Kidney capillary endothelial cell (primary cell): ENCODE measurements at regions not wholly inside any gene's neighbourhood (a gene's known extent, or its start where the extent isn't known, plus 50 kb on each side); places are given as distances from the start of the nearest gene placed in this dataset.

Experiments
- DNase-seq: peaks from one replicate; pipeline ENCODE4 v3.0.0-alpha.2; 2018; ENCODE audit warnings: low spot score

GRCh38 chr1:79822053-79822452 lies 815.5 kb upstream of the ADGRL4 start:
- no peak for DNase-seq

GRCh38 chr1:79819140-79819539 lies 812.6 kb upstream of the ADGRL4 start:
- DNase-seq = no peak

DNA sequence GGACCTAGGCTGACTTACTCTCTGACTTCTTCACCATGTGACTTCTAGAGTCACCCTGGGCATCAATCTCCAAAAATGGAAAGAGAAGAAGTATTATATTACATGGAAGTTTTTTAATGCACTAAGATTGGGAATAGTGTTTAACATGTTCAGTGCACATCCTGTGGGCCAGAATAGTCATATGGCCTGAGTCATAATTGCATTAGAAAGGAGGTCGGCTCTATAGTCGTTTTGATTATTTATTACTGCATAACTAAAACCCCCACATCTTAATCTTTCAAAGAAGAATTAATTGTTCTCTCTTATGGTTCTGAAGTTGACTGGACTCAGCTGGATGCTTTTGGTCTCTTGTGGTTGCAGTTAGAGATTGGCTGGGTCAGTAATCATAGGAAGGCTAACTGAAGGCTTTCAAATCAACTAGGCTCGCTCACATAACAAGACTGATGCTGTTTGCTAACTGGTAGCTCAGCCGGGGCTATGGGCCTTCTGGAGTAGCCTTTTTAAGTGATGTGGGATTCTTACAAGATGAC lies 810.6 kb upstream of the ADGRL4 start:
- no peak for DNase-seq

GRCh38 chr1:79815115-79815514 lies 808.6 kb upstream of the ADGRL4 start:
- DNase-seq = no peak

GRCh38 chr1:79811173-79811572 lies 804.6 kb upstream of the ADGRL4 start:
- DNase-seq = peak; percentile 92

GRCh38 chr1:79808816-79809475 lies 802.4 kb upstream of the ADGRL4 start:
- DNase-seq = no peak

DNA sequence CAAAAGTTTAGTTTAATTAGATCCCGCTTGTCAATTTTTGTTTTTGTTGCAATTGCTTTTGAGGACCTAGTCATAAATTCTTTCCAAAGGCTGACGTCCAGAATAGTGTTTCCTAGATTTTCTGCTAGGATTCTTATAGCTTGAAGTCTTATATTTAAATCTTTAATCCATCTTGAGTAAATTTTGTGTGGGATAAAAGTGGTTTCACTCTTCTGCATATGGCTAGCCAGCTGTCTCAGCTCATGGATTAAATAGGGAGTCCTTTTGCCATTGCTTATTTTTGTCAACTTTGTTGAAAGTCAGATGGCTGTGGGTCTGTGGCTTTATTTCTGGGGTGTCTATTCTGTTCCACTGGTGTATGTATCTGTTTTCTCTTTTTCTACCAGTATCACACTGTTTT lies 801.3 kb upstream of the ADGRL4 start:
- DNase-seq = no peak

GRCh38 chr1:79797487-79797886 lies 791.0 kb upstream of the ADGRL4 start:
- DNase-seq = no peak

DNA sequence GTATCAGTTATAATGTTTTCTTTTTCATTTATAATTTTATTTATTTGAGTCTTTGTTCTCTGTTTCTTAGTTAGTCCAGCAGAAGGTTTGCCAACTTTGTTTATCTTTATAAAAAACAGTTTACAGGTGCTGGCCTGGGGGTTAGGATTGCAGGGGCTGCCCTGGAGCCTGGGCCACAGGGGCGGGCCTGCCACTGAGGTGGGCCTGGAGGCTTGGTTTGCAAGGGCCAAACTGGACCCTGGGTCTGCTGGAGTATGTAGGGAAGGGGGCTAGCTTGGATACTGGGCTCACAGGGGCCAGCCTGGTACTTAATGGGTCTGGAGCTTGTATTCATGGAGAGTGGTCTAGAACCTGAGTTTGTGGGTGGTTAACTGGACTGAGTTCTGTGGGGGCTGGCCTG lies 789.9 kb upstream of the ADGRL4 start:
- DNase-seq = no peak

- no peak for DNase-seq
Observed at GRCh38 chr1:79792219-79792930, 785.8 kb upstream of the ADGRL4 start.

- no peak for DNase-seq
Observed at GRCh38 chr1:79791488-79792218, 785.1 kb upstream of the ADGRL4 start.

DNA sequence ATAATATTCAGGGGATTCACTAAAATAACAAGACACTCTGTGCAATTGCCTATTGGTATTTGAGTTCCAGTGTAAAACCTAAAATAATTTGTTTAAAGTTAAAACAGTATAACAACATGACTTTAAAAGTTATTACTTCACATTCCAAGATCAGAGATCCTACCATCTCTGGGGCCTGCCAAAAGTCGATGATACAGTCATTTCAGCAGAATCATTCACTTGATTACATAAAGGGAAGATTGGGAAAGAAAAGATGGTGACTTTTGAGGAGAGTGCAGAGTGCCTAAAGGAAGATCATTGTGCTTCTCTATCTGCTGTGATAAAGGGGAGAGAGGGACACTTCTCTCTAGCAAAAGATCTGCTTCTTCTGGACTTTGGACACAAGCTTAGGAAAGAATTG lies 784.4 kb upstream of the ADGRL4 start:
- no peak for DNase-seq

DNA sequence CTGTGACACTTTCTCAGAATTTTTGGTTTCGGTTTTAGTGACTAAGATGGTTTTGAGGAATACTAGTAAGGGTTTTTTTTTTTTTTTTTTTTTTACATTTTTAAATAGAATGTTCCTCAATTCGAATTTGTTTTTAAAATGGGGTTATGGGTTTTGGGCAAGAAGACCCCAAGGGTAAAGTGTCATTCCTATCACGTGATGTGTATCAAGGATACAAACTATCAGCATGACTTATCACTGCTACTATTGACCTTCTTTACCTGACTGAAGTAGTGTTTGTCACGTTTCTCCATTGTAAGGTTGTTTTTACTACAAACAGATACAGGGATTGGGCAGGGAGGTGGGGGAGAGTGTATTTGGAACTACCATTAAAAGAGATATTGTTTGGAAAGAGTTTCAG lies 781.1 kb upstream of the ADGRL4 start:
- no peak for DNase-seq

DNA sequence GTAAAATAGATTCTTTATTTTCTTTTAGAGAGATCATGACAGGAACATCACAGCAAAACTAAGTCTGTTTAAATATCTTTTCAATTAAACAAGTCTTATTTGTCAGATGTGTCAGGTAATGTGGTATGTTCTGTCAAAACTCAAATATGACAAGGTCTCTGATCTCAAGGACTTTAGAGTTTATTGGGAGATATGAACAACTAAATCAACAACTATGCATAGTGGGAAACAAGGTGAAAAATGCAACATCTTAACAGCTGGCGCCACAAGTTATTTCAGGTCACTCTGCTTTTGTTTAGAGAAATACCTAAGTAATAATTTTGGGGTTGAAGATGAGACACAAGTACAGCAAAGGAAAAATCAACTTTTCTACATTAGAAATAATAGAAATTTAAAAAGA lies 779.4 kb upstream of the ADGRL4 start:
- DNase-seq = no peak

- DNase-seq = no peak
Observed at GRCh38 chr1:79785561-79785960, 779.0 kb upstream of the ADGRL4 start.

DNA sequence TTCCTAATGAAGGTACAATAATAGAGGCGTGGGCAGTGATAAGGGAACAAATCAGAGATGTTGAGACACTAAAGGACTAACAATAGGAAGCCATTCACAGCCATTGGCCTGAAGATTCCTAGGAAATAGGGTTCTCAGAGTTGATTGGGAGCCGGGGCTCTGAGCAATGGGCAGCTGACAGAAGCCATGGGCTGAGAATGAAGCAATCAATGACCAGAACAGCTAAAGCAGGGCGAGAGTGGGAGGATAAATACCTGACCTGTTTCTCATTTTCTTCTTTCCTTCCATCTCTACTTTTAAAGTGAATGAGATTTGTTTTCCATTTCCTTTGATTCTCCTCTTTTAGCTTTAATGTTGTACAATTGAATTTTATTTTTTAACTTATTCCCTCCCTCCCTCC lies 774.7 kb upstream of the ADGRL4 start:
- DNase-seq = no peak

- DNase-seq = no peak
Observed at GRCh38 chr1:79777481-79778219, 771.1 kb upstream of the ADGRL4 start.

- DNase-seq = no peak
Observed at GRCh38 chr1:79775402-79775801, 768.9 kb upstream of the ADGRL4 start.

GRCh38 chr1:79773385-79773784 lies 766.9 kb upstream of the ADGRL4 start:
- DNase-seq = no peak

- DNase-seq = no peak
Observed at GRCh38 chr1:79762461-79762860, 755.9 kb upstream of the ADGRL4 start.

- DNase-seq = no peak
Observed at GRCh38 chr1:79760531-79760930, 754.0 kb upstream of the ADGRL4 start.

DNA sequence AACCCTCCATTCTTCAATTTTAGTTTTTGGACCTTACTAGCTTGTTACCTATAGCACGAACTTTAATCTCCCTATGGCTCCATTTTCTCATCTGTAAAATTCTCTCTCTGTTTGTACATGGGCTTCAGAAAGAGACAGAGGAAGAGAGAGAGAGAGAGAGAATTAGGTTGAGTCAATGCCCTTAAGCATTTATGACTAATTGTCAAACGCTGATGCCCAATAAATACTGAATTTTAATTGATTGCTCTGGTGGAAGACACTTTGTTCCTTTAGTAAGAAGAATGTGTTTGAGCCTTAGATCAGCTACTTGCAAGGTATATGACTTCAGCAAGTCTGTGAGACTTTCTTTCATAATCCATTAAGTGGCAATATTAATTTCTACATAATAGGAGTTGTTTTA lies 743.1 kb upstream of the ADGRL4 start:
- no peak for DNase-seq
